BLaER1 (cell line): ENCODE measurements at regions not wholly inside any gene's neighbourhood (a gene's known extent, or its start where the extent isn't known, plus 50 kb on each side); places are given as distances from the start of the nearest gene placed in this dataset.

ENCODE experiments used
- H3K27ac ChIP-seq: shearing (Covaris generic); formaldehyde crosslinking; 2 replicates; pipeline ENCODE4 v1.8.1; 2022
- H3K27me3 ChIP-seq: shearing (Covaris generic); formaldehyde crosslinking; 2 replicates; pipeline ENCODE4 v1.8.1; 2022
- H3K36me3 ChIP-seq: shearing (Covaris generic); formaldehyde crosslinking; 2 replicates; pipeline ENCODE4 v1.8.1; 2022
- H3K4me1 ChIP-seq: shearing (Covaris generic); formaldehyde crosslinking; 2 replicates; pipeline ENCODE4 v1.8.1; 2022
- H3K4me2 ChIP-seq: shearing (Covaris generic); formaldehyde crosslinking; 2 replicates; pipeline ENCODE4 v1.8.1; 2022
- H3K4me3 ChIP-seq: shearing (Covaris generic); formaldehyde crosslinking; 2 replicates; pipeline ENCODE4 v1.8.1; 2022
- H3K9ac ChIP-seq: shearing (Covaris generic); formaldehyde crosslinking; 2 replicates; pipeline ENCODE4 v1.8.1; 2022
- H3K9me3 ChIP-seq: shearing (Covaris generic); formaldehyde crosslinking; 2 replicates; pipeline ENCODE4 v1.8.1; 2022
- H4K20me1 ChIP-seq: shearing (Covaris generic); formaldehyde crosslinking; 2 replicates; pipeline ENCODE4 v1.8.1; 2022
- Cebpa-rat ChIP-seq: shearing (Covaris generic); IDR thresholded peaks from 2 replicates; pipeline ENCODE4 v1.8.1; 2022

DNA sequence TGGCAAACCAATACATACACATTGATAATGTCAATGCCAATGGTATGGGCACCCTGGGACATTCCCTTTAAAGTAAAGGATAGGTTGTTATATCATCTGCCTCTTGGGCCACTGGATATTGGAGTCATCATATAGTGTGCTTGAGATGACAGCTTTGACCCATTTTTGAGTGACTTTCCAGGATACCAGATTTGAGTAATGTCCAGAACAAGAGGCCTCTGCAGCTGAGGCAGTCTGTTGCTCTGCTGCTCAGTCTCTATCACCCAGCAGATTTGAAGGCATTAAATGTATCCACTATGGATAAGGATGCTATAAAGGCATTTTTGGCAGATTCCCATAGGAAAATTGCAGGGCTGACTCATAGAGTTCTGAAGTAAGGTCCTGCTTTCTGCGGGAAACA, 525.6 kb upstream of the SEMA6A start:
- Histone ChIP-seq H4K20me1 (no peaks in the 10 kb centered on the region), H3K36me3 (no peaks in the 10 kb centered on the region), H3K4me2 (no peak overlapping the region), H3K9me3 (no peaks in the 10 kb centered on the region), H3K27me3 (no peaks in the 10 kb centered on the region), H3K4me1 (peaks cover 37% of the 10 kb centered on the region), H3K9ac (no peak overlapping the region), H3K4me3 (no peak overlapping the region), H3K27ac (no peak overlapping the region)
- no peak for TF ChIP-seq Cebpa-rat

DNA sequence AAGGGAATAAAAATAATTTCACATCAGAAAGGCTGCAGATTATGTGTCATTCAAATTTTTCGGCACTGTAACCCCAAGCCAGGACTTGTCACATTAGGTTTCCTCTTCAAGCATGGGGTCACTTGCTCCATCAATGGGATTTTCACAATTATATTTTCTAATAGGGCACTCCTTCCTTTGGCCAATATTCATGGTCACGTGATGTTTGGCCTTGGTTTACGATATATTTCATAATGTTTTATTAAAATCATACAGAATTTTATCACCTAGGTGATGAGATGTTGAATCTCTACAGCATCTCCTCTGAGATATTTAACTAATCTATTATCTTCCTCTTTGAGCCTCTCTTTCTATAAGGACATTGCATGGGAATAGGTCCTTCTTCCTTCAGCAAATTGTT, 523.5 kb upstream of the SEMA6A start:
- Histone ChIP-seq H3K27ac (no peak overlapping the region), H3K36me3 (no peaks in the 10 kb centered on the region), H3K27me3 (no peaks in the 10 kb centered on the region), H3K4me2 (no peak overlapping the region), H3K4me3 (no peak overlapping the region), H4K20me1 (no peaks in the 10 kb centered on the region), H3K4me1 (peaks cover 20% of the 10 kb centered on the region), H3K9me3 (0 out of 2 replicates have a peak, but pooled peaks cover 8% of the 10 kb centered on the region), H3K9ac (no peak overlapping the region)
- no peak for TF ChIP-seq Cebpa-rat

DNA sequence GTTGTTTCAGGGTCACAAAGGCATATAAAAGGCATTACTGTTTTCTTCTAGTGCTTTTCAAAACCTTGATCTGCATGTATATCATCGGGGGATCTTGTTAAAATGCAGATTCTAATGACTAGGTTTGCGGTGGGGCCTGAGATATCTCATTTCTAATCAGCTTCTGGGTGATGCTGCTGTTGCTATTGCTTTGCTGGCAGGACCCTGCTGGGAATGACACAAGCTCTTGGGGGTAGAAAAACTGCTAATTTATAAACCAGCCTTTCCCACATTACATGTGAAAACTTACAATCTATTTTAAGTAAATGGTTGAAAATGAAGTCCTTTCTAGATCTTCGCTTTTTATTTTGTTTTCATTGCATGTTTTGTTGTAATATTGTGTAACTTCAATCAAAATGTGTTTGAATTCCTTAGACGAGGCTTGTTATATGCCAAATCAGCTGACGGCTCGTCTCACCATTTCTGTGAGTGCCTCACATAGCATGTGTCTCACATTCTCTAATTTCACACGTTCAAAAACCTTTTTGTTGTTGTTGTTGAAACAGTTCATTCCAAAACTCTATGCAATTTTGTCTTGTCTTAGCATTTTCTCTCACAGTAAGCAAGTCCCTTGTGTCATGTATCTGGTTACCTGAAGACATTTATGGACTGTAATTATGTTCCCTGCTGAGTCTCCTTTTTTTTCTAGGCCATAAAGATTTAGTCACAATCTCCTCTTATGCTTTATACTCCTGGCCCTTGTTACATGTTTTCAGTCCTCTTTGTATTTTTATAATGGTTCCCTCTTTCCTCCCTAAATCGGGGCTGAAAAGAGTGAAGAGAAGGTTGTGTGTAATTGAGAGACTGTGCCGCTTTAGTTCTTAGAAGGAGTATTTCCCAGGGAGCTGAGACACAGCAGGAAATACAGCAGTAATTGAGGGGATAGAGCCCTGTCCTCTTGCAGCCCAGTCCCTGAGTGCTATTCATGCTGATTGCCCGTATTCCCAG, 521.0 kb upstream of the SEMA6A start:
- Histone ChIP-seq H3K4me3 (no peak overlapping the region), H3K4me2 (no peak overlapping the region), H4K20me1 (no peaks in the 10 kb centered on the region), H3K9me3 (0 out of 2 replicates have a peak, but pooled peaks cover 8% of the 10 kb centered on the region), H3K9ac (no peak overlapping the region), H3K27ac (no peak overlapping the region), H3K36me3 (no peaks in the 10 kb centered on the region), H3K4me1 (peaks cover 16% of the 10 kb centered on the region), H3K27me3 (no peaks in the 10 kb centered on the region)
- TF ChIP-seq Cebpa-rat: no peak

DNA sequence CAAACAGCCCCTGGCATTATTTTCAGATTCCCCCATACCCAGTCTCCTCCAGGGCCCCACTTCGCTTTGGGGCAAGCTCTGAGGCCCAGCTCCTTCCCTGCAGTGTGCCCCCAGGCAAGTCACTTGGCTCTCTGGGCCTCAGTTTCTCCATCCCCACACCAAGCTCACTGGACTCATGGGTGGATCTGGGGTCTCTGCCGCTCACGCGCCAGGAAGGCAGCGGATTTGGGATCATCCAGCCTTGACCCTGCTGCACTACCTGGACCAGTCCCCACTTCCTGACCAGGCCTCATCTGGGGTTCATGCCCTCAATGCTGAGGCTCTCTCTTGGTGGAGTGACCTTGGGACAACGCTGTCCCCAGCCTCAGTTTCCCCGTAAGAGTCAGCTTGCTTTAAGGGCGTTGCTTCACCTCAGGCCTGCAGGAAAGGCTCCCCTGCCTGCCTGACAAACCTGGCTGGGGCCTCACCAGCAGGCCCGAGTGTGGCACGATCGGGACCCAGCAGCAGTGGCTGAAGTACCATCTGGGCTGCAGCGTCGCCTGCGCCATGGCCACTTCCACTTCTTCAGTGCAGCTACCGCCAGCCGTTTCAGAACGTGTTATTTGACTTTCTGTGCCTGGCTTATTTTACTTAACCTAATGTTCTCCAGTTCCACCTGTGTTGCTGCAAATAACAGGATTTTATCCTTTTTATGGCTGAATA, 519.6 kb upstream of the SEMA6A start:
- Histone ChIP-seq H3K36me3 (no peaks in the 10 kb centered on the region), H3K4me1 (peaks cover 16% of the 10 kb centered on the region), H3K9me3 (0 out of 2 replicates have a peak, but pooled peaks cover 8% of the 10 kb centered on the region), H4K20me1 (no peaks in the 10 kb centered on the region), H3K4me3 (no peak overlapping the region), H3K27ac (no peak overlapping the region), H3K27me3 (no peaks in the 10 kb centered on the region), H3K4me2 (no peak overlapping the region), H3K9ac (no peak overlapping the region)
- TF ChIP-seq Cebpa-rat: no peak

DNA sequence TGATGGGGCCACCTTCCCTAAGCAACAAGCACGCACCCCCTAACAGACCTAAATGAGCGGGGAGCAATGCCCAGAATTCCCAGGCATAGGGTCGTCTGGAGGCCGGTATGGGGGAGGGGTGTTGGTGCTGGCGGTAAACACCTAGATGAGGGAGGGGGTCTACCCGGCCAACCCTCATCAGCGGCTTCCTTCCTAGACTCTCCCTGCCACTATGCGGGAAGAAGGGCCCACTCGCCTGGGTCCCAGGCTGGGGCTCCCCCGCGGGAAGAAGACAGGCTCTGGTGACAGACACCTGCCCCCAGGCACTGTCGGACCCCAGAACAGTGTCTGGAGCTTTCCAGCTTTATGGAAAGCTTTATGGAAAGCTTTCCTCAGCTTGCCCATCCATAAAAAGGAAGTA, 519.0 kb upstream of the SEMA6A start:
- Histone ChIP-seq H3K4me3 (no peak overlapping the region), H3K4me2 (no peak overlapping the region), H3K27me3 (no peaks in the 10 kb centered on the region), H3K9me3 (0 out of 2 replicates have a peak, but pooled peaks cover 8% of the 10 kb centered on the region), H3K27ac (no peak overlapping the region), H3K36me3 (no peaks in the 10 kb centered on the region), H3K4me1 (peaks cover 16% of the 10 kb centered on the region), H3K9ac (no peak overlapping the region), H4K20me1 (no peaks in the 10 kb centered on the region)
- TF ChIP-seq Cebpa-rat: no peak

DNA sequence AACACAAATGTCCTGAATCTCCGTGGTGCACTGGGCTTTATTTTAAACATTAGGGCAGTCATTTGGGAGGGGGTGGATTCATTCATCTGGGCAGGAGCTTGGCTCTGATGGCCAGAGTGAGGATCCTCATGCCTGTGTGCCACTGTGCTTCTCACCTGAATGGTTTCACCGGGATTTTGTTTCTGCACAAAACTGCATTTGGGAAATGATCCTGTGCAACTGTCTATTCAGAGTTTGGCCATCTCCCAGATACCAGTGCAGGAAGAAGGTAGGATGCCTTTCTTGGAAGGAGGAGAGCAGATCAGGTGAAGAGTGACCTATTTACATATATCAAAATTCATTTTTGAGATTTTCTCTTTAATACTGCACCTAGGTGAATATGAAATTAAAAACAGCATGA, 514.4 kb upstream of the SEMA6A start:
- H3K27me3 ChIP-seq: no peaks in the 10 kb centered on the region
- H3K27ac ChIP-seq: no peak overlapping the region
- no peak overlapping the region for H3K4me2 ChIP-seq
- H3K4me3 ChIP-seq: no peak overlapping the region
- H3K36me3 ChIP-seq: no peaks in the 10 kb centered on the region
- H3K9ac ChIP-seq: no peak overlapping the region
- TF ChIP-seq Cebpa-rat: no peak
- H3K9me3 ChIP-seq: 0 out of 2 replicates have a peak, but pooled peaks cover 4% of the 10 kb centered on the region
- no peaks in the 10 kb centered on the region for H4K20me1 ChIP-seq
- H3K4me1 ChIP-seq: no peaks in the 10 kb centered on the region

DNA sequence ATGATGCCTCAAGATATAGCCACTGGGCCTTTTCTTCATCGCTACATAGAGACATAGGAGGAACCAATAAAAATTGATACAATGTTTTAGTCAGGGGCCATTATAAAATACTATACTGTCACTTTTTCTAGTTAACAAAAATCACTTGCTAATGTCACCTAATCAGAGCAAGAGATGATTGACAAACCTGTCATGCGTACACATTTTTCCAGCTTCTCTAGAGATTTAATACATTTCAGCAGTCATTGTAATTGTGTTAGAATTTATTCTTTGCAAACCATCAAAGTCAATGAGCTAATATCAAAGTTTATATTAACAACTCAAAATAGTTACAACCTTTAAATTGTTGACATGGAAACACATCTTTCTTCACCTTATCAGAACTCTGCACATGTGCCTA, 513.6 kb upstream of the SEMA6A start:
- no peak overlapping the region for H3K4me2 ChIP-seq
- no peak overlapping the region for H3K27ac ChIP-seq
- TF ChIP-seq Cebpa-rat: no peak
- H3K4me1 ChIP-seq: no peaks in the 10 kb centered on the region
- H3K4me3 ChIP-seq: no peak overlapping the region
- no peaks in the 10 kb centered on the region for H3K9me3 ChIP-seq
- H4K20me1 ChIP-seq: no peaks in the 10 kb centered on the region
- no peaks in the 10 kb centered on the region for H3K27me3 ChIP-seq
- H3K9ac ChIP-seq: no peak overlapping the region
- no peaks in the 10 kb centered on the region for H3K36me3 ChIP-seq

DNA sequence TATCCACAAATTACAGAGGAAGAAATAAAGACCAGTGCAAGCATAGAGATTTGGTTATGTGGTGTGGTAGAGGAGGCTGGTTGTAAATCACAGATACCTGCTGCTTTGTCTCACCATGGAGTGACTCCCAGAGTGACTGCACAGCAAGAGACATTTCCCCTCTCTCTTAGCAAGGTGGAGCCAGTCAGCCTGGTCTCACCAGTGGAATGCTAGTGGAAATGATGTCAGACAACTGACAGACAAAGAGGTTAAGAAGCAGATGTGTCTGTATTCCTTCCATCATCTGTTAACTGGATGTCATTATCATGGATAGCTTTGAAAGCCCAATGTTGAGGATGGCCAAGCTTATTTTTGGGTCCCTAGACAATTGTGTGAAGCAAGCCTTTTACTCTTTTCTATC, 509.4 kb upstream of the SEMA6A start:
- Histone ChIP-seq H3K27me3 (no peaks in the 10 kb centered on the region), H3K4me2 (no peak overlapping the region), H3K36me3 (no peaks in the 10 kb centered on the region), H3K9me3 (no peaks in the 10 kb centered on the region), H3K4me3 (no peak overlapping the region), H4K20me1 (no peaks in the 10 kb centered on the region), H3K27ac (no peak overlapping the region), H3K4me1 (no peaks in the 10 kb centered on the region), H3K9ac (no peak overlapping the region)
- no peak for TF ChIP-seq Cebpa-rat

DNA sequence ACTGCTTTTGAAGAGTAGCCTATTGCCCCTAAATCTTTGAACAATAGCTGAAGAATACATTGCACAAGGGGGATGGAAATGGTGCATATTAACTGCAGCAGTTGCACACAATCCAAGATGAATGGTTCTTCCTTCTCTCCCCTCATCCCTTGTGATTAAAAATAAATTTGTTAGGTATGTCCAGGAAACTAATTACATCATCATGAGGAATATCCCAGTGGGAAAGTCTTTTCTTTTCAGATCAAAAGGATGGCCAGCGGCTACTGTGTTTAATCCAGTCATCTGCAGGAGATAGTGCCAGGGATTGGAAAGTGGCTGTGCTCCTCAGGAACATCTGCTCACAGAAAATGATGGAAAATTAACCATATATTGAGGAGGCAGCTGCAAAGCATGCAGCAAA, 508.4 kb upstream of the SEMA6A start:
- TF ChIP-seq Cebpa-rat: no peak
- Histone ChIP-seq H3K4me3 (no peak overlapping the region), H3K9ac (no peak overlapping the region), H4K20me1 (no peaks in the 10 kb centered on the region), H3K36me3 (no peaks in the 10 kb centered on the region), H3K9me3 (no peaks in the 10 kb centered on the region), H3K4me1 (no peaks in the 10 kb centered on the region), H3K4me2 (no peak overlapping the region), H3K27ac (no peak overlapping the region), H3K27me3 (no peaks in the 10 kb centered on the region)

DNA sequence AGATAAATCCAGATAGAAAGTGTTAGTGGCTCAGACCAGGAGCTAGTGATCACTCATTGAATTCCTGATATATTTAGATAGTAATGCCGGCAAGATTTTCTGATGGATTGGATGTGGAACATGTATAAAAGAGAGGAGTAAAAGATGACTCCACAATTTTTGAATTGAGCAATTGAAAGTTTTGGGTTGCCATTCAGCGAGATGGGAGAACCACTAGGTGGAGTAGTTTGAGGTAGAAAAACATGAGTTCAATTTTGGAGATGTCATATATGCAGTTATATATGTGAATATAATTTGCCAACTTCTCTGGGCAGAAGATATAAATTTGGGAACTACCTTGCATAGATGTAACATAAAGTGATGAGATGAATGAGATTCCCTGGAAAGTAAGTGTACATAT, 502.5 kb upstream of the SEMA6A start:
- H3K9me3 ChIP-seq: no peaks in the 10 kb centered on the region
- H3K4me2 ChIP-seq: no peak overlapping the region
- no peaks in the 10 kb centered on the region for H4K20me1 ChIP-seq
- no peaks in the 10 kb centered on the region for H3K36me3 ChIP-seq
- no peak overlapping the region for H3K27ac ChIP-seq
- H3K4me3 ChIP-seq: no peak overlapping the region
- no peaks in the 10 kb centered on the region for H3K4me1 ChIP-seq
- no peak overlapping the region for H3K9ac ChIP-seq
- H3K27me3 ChIP-seq: no peaks in the 10 kb centered on the region
- no peak for TF ChIP-seq Cebpa-rat
